ENCODE measurements at regions not wholly inside any gene's neighbourhood (a gene's known extent, or its start where the extent isn't known, plus 50 kb on each side); places are given as distances from the start of the nearest gene placed in this dataset.

DNA sequence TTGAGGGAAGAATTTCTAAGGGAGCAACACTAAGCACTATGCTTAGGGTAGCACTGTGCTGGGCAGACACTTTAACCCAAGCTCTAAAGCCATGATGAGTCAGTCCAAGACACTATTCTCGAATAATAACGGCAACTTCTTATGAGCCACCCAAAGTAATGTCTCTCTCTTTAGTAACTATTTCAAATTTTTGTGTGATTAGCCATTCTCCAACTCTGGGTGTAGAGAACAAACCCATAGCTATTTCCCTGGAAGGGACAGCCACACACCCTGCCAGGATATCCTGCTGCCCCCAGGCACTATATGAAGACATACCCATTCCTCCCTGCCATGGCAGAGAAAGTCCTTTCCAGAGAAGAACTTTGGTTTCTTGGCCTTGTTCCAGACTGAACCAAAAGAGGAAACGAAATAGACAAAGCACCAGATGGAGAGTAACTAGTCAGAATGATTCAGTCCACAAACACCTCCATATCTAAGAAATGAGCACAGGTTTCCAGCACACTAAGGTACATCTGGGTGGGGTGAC is 384.9 kb upstream of the THBS1 start:
- H2BK12ac ChIP-seq (ENCODE audit: low read length) = no peak overlapping the region
- DNase-seq (ENCODE audit: low spot score) = no peak
- H3K23ac ChIP-seq (ENCODE audit: low read depth, low read length, poor library complexity) = no peak overlapping the region
- H3K36me3 ChIP-seq (replicated peaks in 1 of 2; ENCODE audit: control insufficient read depth in 2 of 2, insufficient read depth in 2 of 2, low read length in 2 of 2) = no peaks in the 10 kb centered on the region
- WGBS, 2 donors (ENCODE audit: extremely low coverage in 2 of 2, insufficient read length in 2 of 2, insufficient replicate concordance in 1 of 2) = no CpG with 5 or more reads among the region's 3 CpGs
- H3K14ac ChIP-seq (ENCODE audit: low read length) = no peak overlapping the region
- H3K4me3 ChIP-seq (ENCODE audit: low read length in 2 of 2) = no peak overlapping the region
- H2AK5ac ChIP-seq (ENCODE audit: low read depth, low read length) = no peak overlapping the region
- no peak overlapping the region for H3K18ac ChIP-seq (ENCODE audit: low read length)
- H3K4me1 ChIP-seq (ENCODE audit: control insufficient read depth in 2 of 2, insufficient read depth in 1 of 2, low read depth in 1 of 2, low read length in 2 of 2) = peaks cover 4 to 5% of the 10 kb centered on the region in 2 donors
- no peak overlapping the region for H3K27ac ChIP-seq (replicated peaks; ENCODE audit: low read length)
- H4K8ac ChIP-seq (ENCODE audit: low read depth, low read length) = no peak overlapping the region
- H2BK5ac ChIP-seq (ENCODE audit: low read length) = no peak overlapping the region
- H4K91ac ChIP-seq (ENCODE audit: low read depth, low read length, poor library complexity) = no peak overlapping the region
- H2BK120ac ChIP-seq (ENCODE audit: low read depth, low read length) = no peak overlapping the region
- H2AFZ ChIP-seq (ENCODE audit: low read length) = no peak overlapping the region
- no peaks in the 10 kb centered on the region for H3K9me3 ChIP-seq (replicated peaks in 1 of 2; ENCODE audit: control insufficient read depth in 2 of 2, insufficient read depth in 1 of 2, low read depth in 1 of 2, low read length in 2 of 2)
- no peak overlapping the region for H3K4ac ChIP-seq (ENCODE audit: low read length)
- H3K27me3 ChIP-seq (ENCODE audit: control insufficient read depth in 3 of 3, insufficient read depth in 3 of 3, low read depth in 1 of 3, low read length in 3 of 3) = no peaks in the 10 kb centered on the region
- no peak overlapping the region for H3K9ac ChIP-seq (ENCODE audit: low read depth, low read length, poor library complexity)
- no peak overlapping the region for H2BK15ac ChIP-seq (ENCODE audit: low read length)
- H3K4me2 ChIP-seq (ENCODE audit: insufficient read depth, low read length, poor library complexity, severe bottlenecking) = no peak overlapping the region
- no peaks in the 10 kb centered on the region for H3K79me1 ChIP-seq (ENCODE audit: low read depth, low read length)

GRCh38 chr15:39198044-39199000 is 382.6 kb upstream of the THBS1 start:
- DNase-seq (ENCODE audit: low spot score) = no peak
- Histone ChIP-seq H3K14ac (ENCODE audit: low read length) (no peak overlapping the region), H4K8ac (ENCODE audit: low read depth, low read length) (no peak overlapping the region), H3K9me3 (replicated peaks in 1 of 2; ENCODE audit: control insufficient read depth in 2 of 2, insufficient read depth in 1 of 2, low read depth in 1 of 2, low read length in 2 of 2) (no peaks in the 10 kb centered on the region), H3K4me2 (ENCODE audit: insufficient read depth, low read length, poor library complexity, severe bottlenecking) (no peak overlapping the region), H3K27me3 (ENCODE audit: control insufficient read depth in 3 of 3, insufficient read depth in 3 of 3, low read depth in 1 of 3, low read length in 3 of 3) (no peaks in the 10 kb centered on the region), H2BK12ac (ENCODE audit: low read length) (no peak overlapping the region), H3K23ac (ENCODE audit: low read depth, low read length, poor library complexity) (no peak overlapping the region), H3K27ac (replicated peaks; ENCODE audit: low read length) (no peak overlapping the region), H3K18ac (ENCODE audit: low read length) (no peak overlapping the region), H3K79me1 (ENCODE audit: low read depth, low read length) (no peaks in the 10 kb centered on the region), H2AK5ac (ENCODE audit: low read depth, low read length) (no peak overlapping the region), H4K91ac (ENCODE audit: low read depth, low read length, poor library complexity) (no peak overlapping the region), H2BK5ac (ENCODE audit: low read length) (no peak overlapping the region), H3K4me3 (ENCODE audit: low read length in 2 of 2) (no peak overlapping the region), H2BK120ac (ENCODE audit: low read depth, low read length) (no peak overlapping the region), H3K4ac (ENCODE audit: low read length) (no peak overlapping the region), H2AFZ (ENCODE audit: low read length) (no peak overlapping the region), H3K4me1 (ENCODE audit: control insufficient read depth in 2 of 2, insufficient read depth in 1 of 2, low read depth in 1 of 2, low read length in 2 of 2) (peaks cover 4 to 5% of the 10 kb centered on the region in 2 donors), H3K36me3 (replicated peaks in 1 of 2; ENCODE audit: control insufficient read depth in 2 of 2, insufficient read depth in 2 of 2, low read length in 2 of 2) (no peaks in the 10 kb centered on the region), H2BK15ac (ENCODE audit: low read length) (no peak overlapping the region), H3K9ac (ENCODE audit: low read depth, low read length, poor library complexity) (no peak overlapping the region)
- WGBS, 2 donors (ENCODE audit: extremely low coverage in 2 of 2, insufficient read length in 2 of 2, insufficient replicate concordance in 1 of 2) = no CpG with 5 or more reads among the region's 6 CpGs

DNA sequence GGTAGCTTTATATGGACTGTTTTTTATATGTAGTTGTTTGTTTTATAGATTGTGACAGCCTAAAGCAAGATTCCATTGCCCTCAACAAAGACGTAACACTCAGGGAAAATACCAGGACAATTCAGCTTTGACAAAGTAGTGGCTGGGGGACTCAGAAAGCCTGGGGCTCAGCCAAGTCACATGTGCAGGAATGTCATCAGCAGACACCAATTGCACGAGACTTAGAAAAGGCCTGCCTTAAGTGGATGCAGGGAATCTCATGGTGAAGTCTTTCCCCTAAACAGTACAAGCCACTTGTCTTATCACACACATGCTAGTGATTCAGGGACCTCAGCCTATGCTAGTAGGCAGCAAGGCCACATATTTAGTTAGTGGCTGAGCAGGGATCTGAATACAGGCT is 381.8 kb upstream of the THBS1 start:
- Histone ChIP-seq H2AK5ac (ENCODE audit: low read depth, low read length) (no peak overlapping the region), H3K27ac (replicated peaks; ENCODE audit: low read length) (no peak overlapping the region), H3K9ac (ENCODE audit: low read depth, low read length, poor library complexity) (no peak overlapping the region), H4K8ac (ENCODE audit: low read depth, low read length) (no peak overlapping the region), H3K27me3 (ENCODE audit: control insufficient read depth in 3 of 3, insufficient read depth in 3 of 3, low read depth in 1 of 3, low read length in 3 of 3) (no peaks in the 10 kb centered on the region), H2BK5ac (ENCODE audit: low read length) (no peak overlapping the region), H3K23ac (ENCODE audit: low read depth, low read length, poor library complexity) (no peak overlapping the region), H2BK12ac (ENCODE audit: low read length) (no peak overlapping the region), H3K14ac (ENCODE audit: low read length) (no peak overlapping the region), H3K79me1 (ENCODE audit: low read depth, low read length) (no peaks in the 10 kb centered on the region), H2BK15ac (ENCODE audit: low read length) (no peak overlapping the region), H2AFZ (ENCODE audit: low read length) (peak overlapping the region; percentile 17), H4K91ac (ENCODE audit: low read depth, low read length, poor library complexity) (no peak overlapping the region), H3K9me3 (replicated peaks in 1 of 2; ENCODE audit: control insufficient read depth in 2 of 2, insufficient read depth in 1 of 2, low read depth in 1 of 2, low read length in 2 of 2) (no peaks in the 10 kb centered on the region), H2BK120ac (ENCODE audit: low read depth, low read length) (no peak overlapping the region), H3K4ac (ENCODE audit: low read length) (no peak overlapping the region), H3K4me2 (ENCODE audit: insufficient read depth, low read length, poor library complexity, severe bottlenecking) (no peak overlapping the region), H3K36me3 (replicated peaks in 1 of 2; ENCODE audit: control insufficient read depth in 2 of 2, insufficient read depth in 2 of 2, low read length in 2 of 2) (no peaks in the 10 kb centered on the region), H3K4me1 (ENCODE audit: control insufficient read depth in 2 of 2, insufficient read depth in 1 of 2, low read depth in 1 of 2, low read length in 2 of 2) (peaks cover 4 to 5% of the 10 kb centered on the region in 2 donors), H3K4me3 (ENCODE audit: low read length in 2 of 2) (no peak overlapping the region), H3K18ac (ENCODE audit: low read length) (no peak overlapping the region)
- WGBS, 2 donors (ENCODE audit: extremely low coverage in 2 of 2, insufficient read length in 2 of 2, insufficient replicate concordance in 1 of 2) = no CpG with 5 or more reads among the region's 2 CpGs
- no peak for DNase-seq (ENCODE audit: low spot score)

GRCh38 chr15:39200586-39200985 is 380.3 kb upstream of the THBS1 start:
- Histone ChIP-seq H4K8ac (ENCODE audit: low read depth, low read length) (no peak overlapping the region), H3K14ac (ENCODE audit: low read length) (no peak overlapping the region), H2BK15ac (ENCODE audit: low read length) (no peak overlapping the region), H3K4me1 (ENCODE audit: control insufficient read depth in 2 of 2, insufficient read depth in 1 of 2, low read depth in 1 of 2, low read length in 2 of 2) (peaks cover 4 to 5% of the 10 kb centered on the region in 2 donors), H2BK5ac (ENCODE audit: low read length) (no peak overlapping the region), H3K4ac (ENCODE audit: low read length) (no peak overlapping the region), H4K91ac (ENCODE audit: low read depth, low read length, poor library complexity) (no peak overlapping the region), H3K9ac (ENCODE audit: low read depth, low read length, poor library complexity) (no peak overlapping the region), H2AFZ (ENCODE audit: low read length) (peak overlapping the region; percentile 1), H3K36me3 (replicated peaks in 1 of 2; ENCODE audit: control insufficient read depth in 2 of 2, insufficient read depth in 2 of 2, low read length in 2 of 2) (no peaks in the 10 kb centered on the region), H3K4me2 (ENCODE audit: insufficient read depth, low read length, poor library complexity, severe bottlenecking) (no peak overlapping the region), H3K27ac (replicated peaks; ENCODE audit: low read length) (no peak overlapping the region), H2AK5ac (ENCODE audit: low read depth, low read length) (no peak overlapping the region), H3K18ac (ENCODE audit: low read length) (no peak overlapping the region), H3K79me1 (ENCODE audit: low read depth, low read length) (no peaks in the 10 kb centered on the region), H3K27me3 (ENCODE audit: control insufficient read depth in 3 of 3, insufficient read depth in 3 of 3, low read depth in 1 of 3, low read length in 3 of 3) (no peaks in the 10 kb centered on the region), H3K4me3 (ENCODE audit: low read length in 2 of 2) (no peak overlapping the region), H3K23ac (ENCODE audit: low read depth, low read length, poor library complexity) (no peak overlapping the region), H2BK12ac (ENCODE audit: low read length) (no peak overlapping the region), H3K9me3 (replicated peaks in 1 of 2; ENCODE audit: control insufficient read depth in 2 of 2, insufficient read depth in 1 of 2, low read depth in 1 of 2, low read length in 2 of 2) (no peaks in the 10 kb centered on the region), H2BK120ac (ENCODE audit: low read depth, low read length) (no peak overlapping the region)
- DNase-seq (ENCODE audit: low spot score) = no peak

All from neuronal stem cell (in vitro differentiated cells).